GM12878 (cell line): ENCODE measurements at regions not wholly inside any gene's neighbourhood (a gene's known extent, or its start where the extent isn't known, plus 50 kb on each side); places are given as distances from the start of the nearest gene placed in this dataset.

Experiments used
- ATAC-seq: fragments of 200-7000 bp; cut with Tn5 transposase; 3 replicates; pipeline ENCODE4 v1.9.1; 2020; ENCODE audit warnings: mild to moderate bottlenecking, moderate library complexity
- BruUV-seq: library from RNA; stranded (reverse); fragments of 400-500 nt; replicated peaks from 2 replicates; lab custom pipeline; 2021; lab: Mats Ljungman, UMichigan
- CTCF ChIA-PET: fragments of 300-600 bp; sonication (Branson Sonifier 250); formaldehyde crosslinking; extraction: SDS; loops from one replicate; lab custom pipeline; 2021; ENCODE audit warnings: inconsistent platforms; lab: Yijun Ruan, JAX
- POLR2A ChIA-PET: fragments of 350-600 bp; formaldehyde crosslinking; extraction: SDS; loops from one replicate; lab custom pipeline; 2021; ENCODE audit warnings: inconsistent platforms; lab: Charles Lee
- RAD21 ChIA-PET: fragments of 300-600 bp; sonication (Branson Sonifier 250); formaldehyde crosslinking; loops from one replicate; lab custom pipeline; 2023; ENCODE audit warnings: antibody characterized with exemption; ENCODE audit not compliant: unreplicated experiment; lab: Charles Lee
- SMC1A ChIA-PET: fragments of 300-600 bp; sonication (Branson Sonifier 250); formaldehyde crosslinking; loops from one replicate; lab custom pipeline; 2023; ENCODE audit not compliant: unreplicated experiment, uncharacterized antibody; lab: Charles Lee
- DNase-seq: peaks from one replicate; pipeline ENCODE4 v3.0.0-alpha.2; 2011; ENCODE audit warnings: low read depth, low spot score
- FAIRE-seq: peaks from 3 replicates; lab custom pipeline; 2011; peaks lifted over from hg19 to GRCh38; lab: Jason Lieb, UNC
- H2AFZ ChIP-seq: 2 replicates; pipeline ENCODE4 v1.6.0; 2011; ENCODE audit warnings: low read depth, low read length, control low read depth; ENCODE audit not compliant: control insufficient read depth
- H3K27ac ChIP-seq: 2 replicates; pipeline ENCODE4 v1.5.1; 2011; ENCODE audit warnings: control low read depth; ENCODE audit not compliant: control insufficient read depth, insufficient read depth
- H3K27me3 ChIP-seq, 2 experiments: replicated peaks in 1 of 2; 2 replicates each; pipeline versions ENCODE4 v1.6.0 to v1.6.1; 2011; ENCODE audit warnings: low read length in 1 of 2; ENCODE audit not compliant: control insufficient read depth in 2 of 2, insufficient read depth in 2 of 2
- H3K36me3 ChIP-seq, 2 experiments: 2 replicates each; pipeline ENCODE4 v1.5.1; 2011; ENCODE audit warnings: low read length in 1 of 2; ENCODE audit not compliant: control insufficient read depth in 2 of 2, insufficient read depth in 2 of 2
- H3K4me1 ChIP-seq: 2 replicates; pipeline ENCODE4 v1.6.1; 2011; ENCODE audit warnings: mild to moderate bottlenecking, low read length, moderate library complexity, mixed read lengths; ENCODE audit not compliant: control insufficient read depth, insufficient read depth
- H3K4me2 ChIP-seq: 2 replicates; pipeline ENCODE4 v1.6.0; 2011; ENCODE audit warnings: control low read depth; ENCODE audit not compliant: control insufficient read depth, insufficient read depth
- H3K4me3 ChIP-seq: fragments of 200-600 bp; sonication (generic); 2 replicates; pipeline ENCODE4 v1.5.1; 2016
- H3K79me2 ChIP-seq: 2 replicates; pipeline ENCODE4 v1.6.0; 2011; ENCODE audit warnings: low read length; ENCODE audit not compliant: control insufficient read depth, insufficient read depth
- H3K9ac ChIP-seq: 2 replicates; pipeline ENCODE4 v1.8.0; 2011; ENCODE audit warnings: low read length, control low read depth, mixed read lengths; ENCODE audit not compliant: control insufficient read depth, insufficient read depth
- H3K9me3 ChIP-seq: replicated peaks from 3 replicates; pipeline ENCODE4 v1.5.1; 2011; ENCODE audit warnings: mild to moderate bottlenecking, low read length; ENCODE audit not compliant: control insufficient read depth, insufficient read depth
- H4K20me1 ChIP-seq: 2 replicates; pipeline ENCODE4 v1.6.0; 2011; ENCODE audit not compliant: control insufficient read depth, insufficient read depth
- GATAD2B ChIP-seq: fragments of 450-650 bp; conservative IDR thresholded peaks from 2 replicates; pipeline ENCODE4 v1.6.1; 2017; ENCODE audit warnings: low read depth, mild to moderate bottlenecking, moderate library complexity
- RAD51 ChIP-seq: fragments of 450-650 bp; IDR thresholded peaks from 2 replicates; pipeline ENCODE4 v1.6.1; 2016; ENCODE audit warnings: moderate library complexity, mild to moderate bottlenecking, inconsistent platforms
- SUPT20H ChIP-seq: IDR thresholded peaks from 2 replicates; pipeline ENCODE4 v1.6.1; 2011; ENCODE audit warnings: low read depth, mild to moderate bottlenecking, low read length, moderate library complexity, borderline replicate concordance; ENCODE audit not compliant: control insufficient read depth
- ZBTB4 ChIP-seq: fragments of 450-650 bp; formaldehyde crosslinking; IDR thresholded peaks from 2 replicates; pipeline ENCODE4 v1.4.0; 2022; ENCODE audit warnings: mild to moderate bottlenecking, moderate library complexity
- ZNF592 ChIP-seq: fragments of 450-650 bp; IDR thresholded peaks from 2 replicates; pipeline ENCODE4 v1.6.1; 2017; ENCODE audit warnings: mild to moderate bottlenecking, moderate library complexity
- ZNF687 ChIP-seq: fragments of 450-650 bp; IDR thresholded peaks from 2 replicates; pipeline ENCODE4 v1.6.1; 2017; ENCODE audit warnings: mild to moderate bottlenecking, moderate library complexity
- WGBS: methylation state at CpG from one replicate; pipeline ENCODE4 v1.1.6; 2016; ENCODE audit warnings: low lambda C conversion rate; ENCODE audit not compliant: insufficient replicate concordance, insufficient coverage; ENCODE audit errors: missing lambda C conversion rate; 5-methylcytosine and 5-hydroxymethylcytosine counted together
- in situ Hi-C: fragments of 300-500 bp; cut with MboI; formaldehyde crosslinking; loops from 9 replicates; pipeline ENCODE4 v1.14.3; 2018; ENCODE audit warnings: mixed read lengths
- intact Hi-C: fragments of 100-400 bp; cut with micrococcal nuclease; formaldehyde crosslinking; loops from one replicate; pipeline ENCODE4 v1.14.2; 2022; ENCODE audit not compliant: unreplicated experiment
- TF ChIP-seq, protein P1 (sequence below): fragments of 450-650 bp; IDR thresholded peaks from 2 replicates; pipeline ENCODE4 v1.6.1; 2017; ENCODE audit warnings: mild to moderate bottlenecking, low read depth, inconsistent platforms; ENCODE audit not compliant: poor library complexity, severe bottlenecking

- BruUV-seq, result no TSS peak
- Histone ChIP-seq H4K20me1 (no peaks in the 10 kb centered on the region), H3K79me2 (no peaks in the 10 kb centered on the region), H2AFZ (peak overlapping the region; percentile 24; the same call in 1 of the 2 replicates), H3K4me2 (no peak overlapping the region), H3K27me3 (no peaks in the 10 kb centered on the region), H3K4me3 (no peak overlapping the region), H3K9me3 (peaks cover 1% of the 10 kb centered on the region; the same call in 1 of the 3 replicates), H3K9ac (no peak overlapping the region), H3K27ac (peak overlapping the region; percentile 76; the same call in 1 of the 2 replicates), H3K4me1 (peaks cover 6% of the 10 kb centered on the region; the same call in 1 of the 2 replicates), H3K36me3 (no peaks in the 10 kb centered on the region)
- ChIA-PET RAD21 (no interaction called here), CTCF (interaction anchor here (0.6 kb wide), 1 partner anchor 62 kb away, joined by 4 read pairs; no protein-coding TSS in a partner anchor), SMC1A (no interaction called here), POLR2A (no interaction called here)
- FAIRE-seq (no peak), ATAC-seq (no peak; the same call in 2 of the 3 replicates), DNase-seq (no peak)
- WGBS, result 62% methylated on average over 2 of the region's 2 CpGs
- in situ Hi-C loops, result no loop called here
- intact Hi-C loops, result no loop called here
- no peak for TF ChIP-seq ZNF687
- TF ChIP-seq ZNF592, result no peak
- TF ChIP-seq, protein P1, sequence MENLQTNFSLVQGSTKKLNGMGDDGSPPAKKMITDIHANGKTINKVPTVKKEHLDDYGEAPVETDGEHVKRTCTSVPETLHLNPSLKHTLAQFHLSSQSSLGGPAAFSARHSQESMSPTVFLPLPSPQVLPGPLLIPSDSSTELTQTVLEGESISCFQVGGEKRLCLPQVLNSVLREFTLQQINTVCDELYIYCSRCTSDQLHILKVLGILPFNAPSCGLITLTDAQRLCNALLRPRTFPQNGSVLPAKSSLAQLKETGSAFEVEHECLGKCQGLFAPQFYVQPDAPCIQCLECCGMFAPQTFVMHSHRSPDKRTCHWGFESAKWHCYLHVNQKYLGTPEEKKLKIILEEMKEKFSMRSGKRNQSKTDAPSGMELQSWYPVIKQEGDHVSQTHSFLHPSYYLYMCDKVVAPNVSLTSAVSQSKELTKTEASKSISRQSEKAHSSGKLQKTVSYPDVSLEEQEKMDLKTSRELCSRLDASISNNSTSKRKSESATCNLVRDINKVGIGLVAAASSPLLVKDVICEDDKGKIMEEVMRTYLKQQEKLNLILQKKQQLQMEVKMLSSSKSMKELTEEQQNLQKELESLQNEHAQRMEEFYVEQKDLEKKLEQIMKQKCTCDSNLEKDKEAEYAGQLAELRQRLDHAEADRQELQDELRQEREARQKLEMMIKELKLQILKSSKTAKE, result no peak
- no peak for TF ChIP-seq RAD51
- TF ChIP-seq ZBTB4, result no peak
- no peak for TF ChIP-seq GATAD2B
- TF ChIP-seq SUPT20H, result no peak
Observed at GRCh38 chrX:94401426-94401825, 727.4 kb downstream of the FAM133A start.
